B cell (primary cell): ENCODE measurements at regions not wholly inside any gene's neighbourhood (a gene's known extent, or its start where the extent isn't known, plus 50 kb on each side); places are given as distances from the start of the nearest gene placed in this dataset.

ENCODE experiments used
- ATAC-seq: fragments of 200-7000 bp; cut with Tn5 transposase; one replicate; pipeline ENCODE4 v1.10.0; 2021; ENCODE audit warnings: low read depth, mild to moderate bottlenecking, moderate number of reproducible peaks, moderate library complexity
- CTCF ChIA-PET: fragments of 350-600 bp; sonication (Branson Sonifier 250); formaldehyde crosslinking; loops from one replicate; lab custom pipeline; 2021; ENCODE audit warnings: antibody characterized with exemption, inconsistent platforms; lab: Charles Lee
- POLR2A ChIA-PET: fragments of 350-600 bp; sonication (Branson Sonifier 250); formaldehyde crosslinking; loops from one replicate; lab custom pipeline; 2021; ENCODE audit warnings: antibody characterized with exemption; lab: Charles Lee
- DNase-seq: peaks from one replicate; pipeline ENCODE4 v3.0.0; 2013
- H2AFZ ChIP-seq: 2 replicates; pipeline ENCODE4 v1.6.1; 2012; ENCODE audit warnings: mild to moderate bottlenecking, low read depth, low read length; ENCODE audit not compliant: insufficient read depth, poor library complexity, severe bottlenecking
- H3K27ac ChIP-seq, 2 donors: 1 replicate in 1 of 2; 2 replicates in 1 of 2; pipeline ENCODE4 v1.5.1; 2012 to 2013; ENCODE audit warnings: low read length in 2 of 2, mild to moderate bottlenecking in 2 of 2, moderate library complexity in 1 of 2
- H3K27me3 ChIP-seq, 4 experiments: fragments of 200-600 bp in 1 of 4; sonication (generic) in 1 of 4; replicated peaks in 1 of 4; 1 replicate in 2 of 4; 2 replicates in 2 of 4; pipeline versions ENCODE4 v1.6.1 to v1.7.0; 2013 to 2016; ENCODE audit warnings: low read length in 3 of 4, mild to moderate bottlenecking in 2 of 4, mixed read lengths in 1 of 4, moderate library complexity in 1 of 4; ENCODE audit not compliant: insufficient read depth in 4 of 4, control insufficient read depth in 3 of 4; ENCODE audit errors: control extremely low read depth in 1 of 4
- H3K36me3 ChIP-seq, 2 experiments: replicated peaks in 1 of 2; 1 replicate in 1 of 2; 2 replicates in 1 of 2; pipeline versions ENCODE4 v1.6.1 to v1.7.1; 2013; ENCODE audit warnings: low read length in 1 of 2; ENCODE audit not compliant: insufficient read depth in 2 of 2, control insufficient read depth in 1 of 2; ENCODE audit errors: control extremely low read depth in 1 of 2, extremely low read depth in 1 of 2
- H3K4me1 ChIP-seq, 2 donors: fragments of 200-600 bp in 1 of 2; sonication (generic) in 1 of 2; 1 replicate in 1 of 2; 2 replicates in 1 of 2; pipeline versions ENCODE4 v1.5.1 to v1.6.1; 2013 to 2017; ENCODE audit warnings: low read length in 2 of 2; ENCODE audit not compliant: control insufficient read depth in 2 of 2, insufficient read depth in 2 of 2
- H3K4me2 ChIP-seq: replicated peaks from 2 replicates; pipeline ENCODE3; 2012; ENCODE audit warnings: mild to moderate bottlenecking, low read depth, low read length; ENCODE audit not compliant: poor library complexity, severe bottlenecking
- H3K4me3 ChIP-seq, 5 experiments: fragments of 200-600 bp in 1 of 5; sonication (generic) in 1 of 5; 1 replicate in 3 of 5; 2 replicates in 2 of 5; pipeline versions ENCODE4 v1.5.1 to v1.7.0; 2011 to 2016; ENCODE audit warnings: low read length in 4 of 5, mild to moderate bottlenecking in 4 of 5, low read depth in 2 of 5, control low read depth in 1 of 5, moderate library complexity in 1 of 5; ENCODE audit not compliant: insufficient read depth in 1 of 5; ENCODE audit errors: control extremely low read depth in 1 of 5, extremely low read depth in 1 of 5
- H3K79me2 ChIP-seq: fragments of 200-600 bp; sonication (generic); one replicate; pipeline ENCODE4 v1.6.0; 2016; ENCODE audit warnings: low read length; ENCODE audit not compliant: control insufficient read depth, insufficient read depth
- H3K9ac ChIP-seq: fragments of 200-600 bp; sonication (generic); 2 replicates; pipeline ENCODE4 v1.6.1; 2017; ENCODE audit warnings: mild to moderate bottlenecking, low read length, moderate library complexity
- H3K9me3 ChIP-seq, 3 donors: one replicate each; pipeline versions ENCODE4 v1.6.1 to v1.7.1; 2013; ENCODE audit warnings: low read length in 2 of 3; ENCODE audit not compliant: control insufficient read depth in 2 of 3, insufficient read depth in 1 of 3; ENCODE audit errors: control extremely low read depth in 1 of 3
- H4K20me1 ChIP-seq: 2 replicates; pipeline ENCODE4 v1.6.0; 2012; ENCODE audit warnings: mild to moderate bottlenecking, low read length; ENCODE audit not compliant: insufficient read depth, control insufficient read depth, poor library complexity, severe bottlenecking
- H3K27ac Mint-ChIP-seq: one replicate; pipeline ENCODE4 v1.8.0; 2021; ENCODE audit warnings: mixed read lengths
- H3K27me3 Mint-ChIP-seq: one replicate; pipeline ENCODE4 v1.8.0; 2021; ENCODE audit warnings: mixed read lengths
- H3K4me1 Mint-ChIP-seq: one replicate; pipeline ENCODE4 v1.8.0; 2021; ENCODE audit warnings: mixed read lengths
- H3K4me3 Mint-ChIP-seq: one replicate; pipeline ENCODE4 v1.8.0; 2021; ENCODE audit warnings: mixed read lengths
- H3K9me3 Mint-ChIP-seq: one replicate; pipeline ENCODE4 v1.8.0; 2022; ENCODE audit warnings: mixed read lengths; ENCODE audit not compliant: insufficient read depth
- EZH2 ChIP-seq: IDR thresholded peaks from 2 replicates; pipeline ENCODE4 v1.6.1; 2012; ENCODE audit warnings: borderline replicate concordance, low read depth, mild to moderate bottlenecking, moderate library complexity, low read length; ENCODE audit not compliant: insufficient read depth, poor library complexity, severe bottlenecking
- WGBS: methylation state at CpG from one replicate; pipeline ENCODE4 v1.1.5; 2013; ENCODE audit warnings: missing lambda C conversion rate; ENCODE audit not compliant: insufficient coverage; 5-methylcytosine and 5-hydroxymethylcytosine counted together
- intact Hi-C: fragments of 100-400 bp; cut with micrococcal nuclease; formaldehyde crosslinking; loops from one replicate; pipeline ENCODE4 v1.10.0; 2022
- TF ChIP-seq, protein P1 (sequence below): fragments of 200-600 bp; IDR thresholded peaks from one replicate; pipeline ENCODE4 v1.8.0; 2022; ENCODE audit warnings: antibody characterized with exemption, mild to moderate bottlenecking

- H3K27ac Mint-ChIP-seq, result no peak overlapping the region
- H3K4me3 Mint-ChIP-seq, result no peak overlapping the region
- H3K4me1 ChIP-seq, result no peaks in the 10 kb centered on the region
- intact Hi-C loops, result no loop called here
- ChIA-PET POLR2A (no interaction called here), CTCF (no interaction called here)
- H3K27ac ChIP-seq, result no peak overlapping the region
- peaks cover 0 to 11% (median 3%) of the 10 kb centered on the region in 3 donors for H3K9me3 ChIP-seq
- peaks cover 7% of the 10 kb centered on the region for H3K9me3 Mint-ChIP-seq
- no peak overlapping the region for H2AFZ ChIP-seq
- no peaks in the 10 kb centered on the region for H3K27me3 Mint-ChIP-seq
- H3K4me1 Mint-ChIP-seq, result no peaks in the 10 kb centered on the region
- TF ChIP-seq, protein P1, sequence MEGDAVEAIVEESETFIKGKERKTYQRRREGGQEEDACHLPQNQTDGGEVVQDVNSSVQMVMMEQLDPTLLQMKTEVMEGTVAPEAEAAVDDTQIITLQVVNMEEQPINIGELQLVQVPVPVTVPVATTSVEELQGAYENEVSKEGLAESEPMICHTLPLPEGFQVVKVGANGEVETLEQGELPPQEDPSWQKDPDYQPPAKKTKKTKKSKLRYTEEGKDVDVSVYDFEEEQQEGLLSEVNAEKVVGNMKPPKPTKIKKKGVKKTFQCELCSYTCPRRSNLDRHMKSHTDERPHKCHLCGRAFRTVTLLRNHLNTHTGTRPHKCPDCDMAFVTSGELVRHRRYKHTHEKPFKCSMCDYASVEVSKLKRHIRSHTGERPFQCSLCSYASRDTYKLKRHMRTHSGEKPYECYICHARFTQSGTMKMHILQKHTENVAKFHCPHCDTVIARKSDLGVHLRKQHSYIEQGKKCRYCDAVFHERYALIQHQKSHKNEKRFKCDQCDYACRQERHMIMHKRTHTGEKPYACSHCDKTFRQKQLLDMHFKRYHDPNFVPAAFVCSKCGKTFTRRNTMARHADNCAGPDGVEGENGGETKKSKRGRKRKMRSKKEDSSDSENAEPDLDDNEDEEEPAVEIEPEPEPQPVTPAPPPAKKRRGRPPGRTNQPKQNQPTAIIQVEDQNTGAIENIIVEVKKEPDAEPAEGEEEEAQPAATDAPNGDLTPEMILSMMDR, result no peak
- TF ChIP-seq EZH2, result no peak
- H3K4me3 ChIP-seq, result no peak overlapping the region
- no peak for ATAC-seq
- no peaks in the 10 kb centered on the region for H3K79me2 ChIP-seq
- H3K36me3 ChIP-seq, result no peaks in the 10 kb centered on the region
- no peaks in the 10 kb centered on the region for H3K27me3 ChIP-seq
- no peak overlapping the region for H3K9ac ChIP-seq
- no peaks in the 10 kb centered on the region for H4K20me1 ChIP-seq
- no peak for DNase-seq
- H3K4me2 ChIP-seq, result no peak overlapping the region
- WGBS, result 92% methylated on average over 6 of the region's 8 CpGs
These were observed 264.2 kb upstream of the KITLG start for GRCh38 chr12:88844426-88844825.

DNA sequence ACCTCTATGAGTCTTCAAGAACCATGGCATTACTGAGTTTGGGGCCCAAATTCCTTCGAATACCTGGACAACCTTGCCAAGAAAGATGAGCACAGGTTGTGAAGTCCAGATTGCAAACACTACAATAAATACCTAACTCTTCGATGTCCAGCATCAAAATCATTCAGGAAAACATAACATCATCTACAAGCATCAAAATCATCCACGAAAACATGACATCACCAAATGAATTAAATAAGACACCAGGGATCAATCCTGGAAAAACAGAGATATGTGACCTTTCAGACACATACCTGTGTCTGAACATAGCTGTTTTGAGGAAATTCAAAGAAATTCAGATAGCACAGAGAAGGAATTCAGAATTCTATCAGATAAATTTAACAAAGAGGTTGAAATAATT lies 262.0 kb upstream of the KITLG start:
- intact Hi-C loops, result no loop called here
- H3K4me3 ChIP-seq, result no peak overlapping the region
- H3K27ac Mint-ChIP-seq, result no peak overlapping the region
- H4K20me1 ChIP-seq, result no peaks in the 10 kb centered on the region
- no peak overlapping the region for H3K4me2 ChIP-seq
- H3K36me3 ChIP-seq, result no peaks in the 10 kb centered on the region
- peaks cover 11% of the 10 kb centered on the region for H3K9me3 Mint-ChIP-seq
- CTCF ChIA-PET, result no interaction called here
- H2AFZ ChIP-seq, result no peak overlapping the region
- H3K4me1 ChIP-seq, result no peaks in the 10 kb centered on the region
- H3K9ac ChIP-seq, result no peak overlapping the region
- no peaks in the 10 kb centered on the region for H3K27me3 ChIP-seq
- H3K27me3 Mint-ChIP-seq, result no peaks in the 10 kb centered on the region
- no peak for DNase-seq
- H3K27ac ChIP-seq, result no peak overlapping the region
- H3K4me3 Mint-ChIP-seq, result no peak overlapping the region
- POLR2A ChIA-PET, result no interaction called here
- no peak for ATAC-seq
- peaks cover 0 to 18% (median 11%) of the 10 kb centered on the region in 3 donors for H3K9me3 ChIP-seq
- TF ChIP-seq, protein P1, result no peak
- TF ChIP-seq EZH2, result no peak
- no peaks in the 10 kb centered on the region for H3K4me1 Mint-ChIP-seq
- 66% methylated on average over 2 of the region's 3 CpGs for WGBS
- H3K79me2 ChIP-seq, result no peaks in the 10 kb centered on the region
